Prostate gland (tissue), 2 donors: ENCODE measurements at regions not wholly inside any gene's neighbourhood (a gene's known extent, or its start where the extent isn't known, plus 50 kb on each side); places are given as distances from the start of the nearest gene placed in this dataset.
"Not testable (repeated sequence)": the region's sequence is repeated elsewhere in the genome, so short reads cannot be mapped to it uniquely, and the experiment has no call there.

Source experiments
- DNase-seq: peaks from one replicate; pipeline ENCODE4 v3.0.0-alpha.2; 2019; ENCODE audit warnings: low spot score
- H3K27ac ChIP-seq, 2 donors: fragments of 200-600 bp; sonication (generic); 2 replicates each; pipeline ENCODE4 v1.5.1; 2017 to 2019
- H3K27me3 ChIP-seq: fragments of 200-600 bp; sonication (generic); replicated peaks from 2 replicates; pipeline ENCODE4 v1.5.1; 2019; ENCODE audit not compliant: insufficient read depth
- H3K36me3 ChIP-seq, 2 donors: fragments of 200-600 bp; sonication (generic); 1 replicate in 1 of 2; 2 replicates in 1 of 2; pipeline versions ENCODE4 v1.5.1 to v1.8.1; 2017 to 2019
- H3K4me1 ChIP-seq: fragments of 200-600 bp; sonication (generic); replicated peaks from 2 replicates; pipeline ENCODE4 v1.5.1; 2019
- H3K4me3 ChIP-seq, 2 donors: fragments of 200-600 bp; sonication (generic); 2 replicates each; pipeline ENCODE4 v1.5.1; 2017 to 2019
- H3K9me3 ChIP-seq: fragments of 200-600 bp; sonication (generic); 2 replicates; pipeline ENCODE4 v1.5.1; 2017
- CTCF ChIP-seq, 4 experiments: fragments of 200-600 bp in 2 of 4; fragments of 450-650 bp in 2 of 4; sonication (generic) in 2 of 4; IDR thresholded peaks; 1 replicate in 3 of 4; 2 replicates in 1 of 4; pipeline ENCODE4 v1.5.1; 2016 to 2019; ENCODE audit warnings: antibody characterized with exemption in 4 of 4, mild to moderate bottlenecking in 2 of 4, moderate library complexity in 2 of 4
- POLR2A ChIP-seq: fragments of 450-650 bp; IDR thresholded peaks from one replicate; pipeline ENCODE4 v1.6.1; 2016; ENCODE audit warnings: antibody characterized with exemption, mild to moderate bottlenecking
- POLR2AphosphoS5 ChIP-seq: sonication (generic); formaldehyde crosslinking; IDR thresholded peaks from one replicate; pipeline ENCODE4 v1.6.1; 2017; ENCODE audit warnings: antibody characterized with exemption
- WGBS: methylation state at CpG from one replicate; pipeline ENCODE4 v1.1.5; 2018; 5-methylcytosine and 5-hydroxymethylcytosine counted together
- intact Hi-C: fragments of 100-400 bp; cut with DNase I; formaldehyde crosslinking; loops from one replicate; pipeline ENCODE4 v1.14.2; 2022

- no peak for DNase-seq
- Histone ChIP-seq H3K4me3 (no peak overlapping the region), H3K9me3 (no peaks in the 10 kb centered on the region), H3K36me3 (no peaks in the 10 kb centered on the region), H3K4me1 (no peaks in the 10 kb centered on the region), H3K27me3 (no peaks in the 10 kb centered on the region), H3K27ac (no peak overlapping the region)
- WGBS = 94% methylated on average over 1 of the region's 1 CpG
- intact Hi-C loops = no loop called here
- TF ChIP-seq POLR2A (no peak), POLR2AphosphoS5 (no peak), CTCF (IDR thresholded peaks at IDR 0.05) (no peak)
These were observed 788.4 kb downstream of the SLC6A15 start for GRCh38 chr12:84124211-84124610.

- Histone ChIP-seq H3K4me3 (no peak overlapping the region), H3K9me3 (no peaks in the 10 kb centered on the region), H3K27me3 (no peaks in the 10 kb centered on the region), H3K4me1 (no peaks in the 10 kb centered on the region), H3K27ac (no peak overlapping the region), H3K36me3 (no peaks in the 10 kb centered on the region)
- intact Hi-C loops = no loop called here
- DNase-seq = no peak
- TF ChIP-seq POLR2AphosphoS5 = no peak
- TF ChIP-seq POLR2A = no peak
- no peak for TF ChIP-seq CTCF (IDR thresholded peaks at IDR 0.05)
- 79% methylated on average over 3 of the region's 3 CpGs for WGBS
These were observed 795.4 kb downstream of the SLC6A15 start for GRCh38 chr12:84117190-84117589.

- intact Hi-C loops = no loop called here
- no peaks in the 10 kb centered on the region for H3K27me3 ChIP-seq
- 80% methylated on average over 1 of the region's 1 CpG for WGBS
- H3K4me3 ChIP-seq = no peak overlapping the region
- no peaks in the 10 kb centered on the region for H3K36me3 ChIP-seq
- H3K9me3 ChIP-seq = no peaks in the 10 kb centered on the region
- H3K27ac ChIP-seq = no peak overlapping the region
- no peaks in the 10 kb centered on the region for H3K4me1 ChIP-seq
- TF ChIP-seq CTCF (IDR thresholded peaks at IDR 0.05) = no peak
- no peak for DNase-seq
These were observed 798.9 kb downstream of the SLC6A15 start for GRCh38 chr12:84113666-84114065.

GRCh38 chr12:84103886-84104285 is 808.7 kb downstream of the SLC6A15 start:
- H3K27ac ChIP-seq, H3K27me3 ChIP-seq, intact Hi-C loops, H3K9me3 ChIP-seq, H3K4me3 ChIP-seq, H3K4me1 ChIP-seq, H3K36me3 ChIP-seq, DNase-seq: not testable (repeated sequence)
- 62% methylated on average over 4 of the region's 4 CpGs for WGBS

GRCh38 chr12:84101963-84102362 is 810.6 kb downstream of the SLC6A15 start:
- intact Hi-C loops, DNase-seq, H3K4me3 ChIP-seq, H3K36me3 ChIP-seq, H3K9me3 ChIP-seq, H3K4me1 ChIP-seq, H3K27ac ChIP-seq, H3K27me3 ChIP-seq: not testable (repeated sequence)
- 96% methylated on average over 8 of the region's 8 CpGs for WGBS

GRCh38 chr12:84099591-84099990 is 813.0 kb downstream of the SLC6A15 start:
- H3K9me3 ChIP-seq, H3K4me3 ChIP-seq, H3K27ac ChIP-seq, intact Hi-C loops, DNase-seq, H3K4me1 ChIP-seq, H3K27me3 ChIP-seq, H3K36me3 ChIP-seq: not testable (repeated sequence)
- 100% methylated on average over 1 of the region's 1 CpG for WGBS

- intact Hi-C loops = no loop called here
- no peaks in the 10 kb centered on the region for H3K4me1 ChIP-seq
- no peaks in the 10 kb centered on the region for H3K27me3 ChIP-seq
- WGBS = 73% methylated on average over 4 of the region's 4 CpGs
- no peak overlapping the region for H3K27ac ChIP-seq
- TF ChIP-seq CTCF (IDR thresholded peaks at IDR 0.05) (no peak), POLR2A (no peak), POLR2AphosphoS5 (no peak)
- no peak for DNase-seq
- no peak overlapping the region for H3K4me3 ChIP-seq
- no peaks in the 10 kb centered on the region for H3K9me3 ChIP-seq
- no peaks in the 10 kb centered on the region for H3K36me3 ChIP-seq
These were observed 820.9 kb downstream of the SLC6A15 start for GRCh38 chr12:84091651-84092050.
